ENCODE measurements at regions not wholly inside any gene's neighbourhood (a gene's known extent, or its start where the extent isn't known, plus 50 kb on each side); places are given as distances from the start of the nearest gene placed in this dataset.

GRCh38 chr9:95586326-95586725 is 69.6 kb upstream of the PTCH1 start:
- DNase-seq (ENCODE audit: low read depth in 1 of 2, low spot score in 1 of 2): no peak
- no peak overlapping the region for H3K27ac ChIP-seq (replicated peaks)
- no peaks in the 10 kb centered on the region for H3K27me3 ChIP-seq (ENCODE audit: insufficient read depth, poor library complexity, severe bottlenecking)
- TF ChIP-seq CTCF (IDR thresholded peaks at IDR 0.05; ENCODE audit: insufficient read depth, low read length): no peak
- no peak overlapping the region for H3K4me3 ChIP-seq (replicated peaks; ENCODE audit: insufficient read depth, low read length)

GRCh38 chr9:95585824-95586223 is 69.1 kb upstream of the PTCH1 start:
- Histone ChIP-seq H3K27me3 (ENCODE audit: insufficient read depth, poor library complexity, severe bottlenecking) (no peaks in the 10 kb centered on the region), H3K4me3 (replicated peaks; ENCODE audit: insufficient read depth, low read length) (no peak overlapping the region), H3K27ac (replicated peaks) (no peak overlapping the region)
- TF ChIP-seq SPI1 (IDR thresholded peaks at IDR 0.05; ENCODE audit: borderline replicate concordance, low read depth) (no peak), GABPA (IDR thresholded peaks at IDR 0.05; ENCODE audit: low read depth) (no peak), POLR2AphosphoS5 (IDR thresholded peaks at IDR 0.05; ENCODE audit: low read depth) (no peak), CTCF (IDR thresholded peaks at IDR 0.05; ENCODE audit: insufficient read depth, low read length) (no peak), REST (IDR thresholded peaks at IDR 0.05; ENCODE audit: insufficient replicate concordance, low read depth) (no peak)
- no peak for DNase-seq (ENCODE audit: low read depth in 1 of 2, low spot score in 1 of 2)

- Histone ChIP-seq H3K27me3 (ENCODE audit: insufficient read depth, poor library complexity, severe bottlenecking) (no peaks in the 10 kb centered on the region), H3K4me3 (replicated peaks; ENCODE audit: insufficient read depth, low read length) (no peak overlapping the region), H3K27ac (replicated peaks) (no peak overlapping the region)
- no peak for DNase-seq (ENCODE audit: low read depth in 1 of 2, low spot score in 1 of 2)
- TF ChIP-seq CTCF (IDR thresholded peaks at IDR 0.05; ENCODE audit: insufficient read depth, low read length): no peak
- no peak for TF ChIP-seq REST (IDR thresholded peaks at IDR 0.05; ENCODE audit: insufficient replicate concordance, low read depth)
- no peak for TF ChIP-seq SPI1 (IDR thresholded peaks at IDR 0.05; ENCODE audit: borderline replicate concordance, low read depth)
- no peak for TF ChIP-seq POLR2AphosphoS5 (IDR thresholded peaks at IDR 0.05; ENCODE audit: low read depth)
- TF ChIP-seq GABPA (IDR thresholded peaks at IDR 0.05; ENCODE audit: low read depth): no peak
Observed at GRCh38 chr9:95584176-95584575, 67.4 kb upstream of the PTCH1 start.

GRCh38 chr9:95581900-95582299 is 65.1 kb upstream of the PTCH1 start:
- Histone ChIP-seq H3K4me3 (replicated peaks; ENCODE audit: insufficient read depth, low read length) (no peak overlapping the region), H3K27me3 (ENCODE audit: insufficient read depth, poor library complexity, severe bottlenecking) (no peaks in the 10 kb centered on the region), H3K27ac (replicated peaks) (no peak overlapping the region)
- no peak for DNase-seq (ENCODE audit: low read depth in 1 of 2, low spot score in 1 of 2)
- no peak for TF ChIP-seq GABPA (IDR thresholded peaks at IDR 0.05; ENCODE audit: low read depth)
- no peak for TF ChIP-seq SPI1 (IDR thresholded peaks at IDR 0.05; ENCODE audit: borderline replicate concordance, low read depth)
- no peak for TF ChIP-seq POLR2AphosphoS5 (IDR thresholded peaks at IDR 0.05; ENCODE audit: low read depth)
- TF ChIP-seq REST (IDR thresholded peaks at IDR 0.05; ENCODE audit: insufficient replicate concordance, low read depth): no peak
- no peak for TF ChIP-seq CTCF (IDR thresholded peaks at IDR 0.05; ENCODE audit: insufficient read depth, low read length)

All from HL-60 (cell line).